ENCODE measurements at regions not wholly inside any gene's neighbourhood (a gene's known extent, or its start where the extent isn't known, plus 50 kb on each side); places are given as distances from the start of the nearest gene placed in this dataset. TPM values are rescaled to one million over a fixed set of nuclear protein-coding genes. Genes with fewer than 3 reads are reported as not detected.

Small RNAs in the stretch of these regions (small RNA-seq; reads per million reads assigned to genes)
- gene ALDH7A1P4, result not detected

Measured in body of pancreas (tissue), 1 donor.